ENCODE measurements at regions not wholly inside any gene's neighbourhood (a gene's known extent, or its start where the extent isn't known, plus 50 kb on each side); places are given as distances from the start of the nearest gene placed in this dataset.

DNA sequence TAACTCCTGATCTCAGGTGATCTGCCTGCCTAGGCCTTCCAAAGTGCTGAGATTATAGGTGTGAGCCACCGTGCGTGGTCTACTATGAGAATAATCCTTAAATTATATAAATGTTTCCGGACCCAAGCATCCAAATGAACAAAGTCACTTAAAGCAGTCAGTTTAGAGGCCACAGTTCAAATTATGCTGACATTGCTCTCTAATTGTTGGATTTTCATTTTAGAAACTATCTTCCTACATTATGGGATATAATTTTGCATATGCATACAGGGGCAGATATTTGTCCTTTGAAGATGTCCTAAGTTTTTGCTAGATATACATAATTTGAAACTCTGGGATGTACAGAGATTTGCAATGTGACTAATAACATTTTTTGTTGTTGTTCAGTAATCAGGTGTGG is 390.1 kb downstream of the RND3 start:
- TF ChIP-seq POLR2A (IDR thresholded peaks at IDR 0.05) (no peak), EP300 (IDR thresholded peaks at IDR 0.05) (no peak)

Data from stomach (tissue), 4 donors.